Activated CD4-positive, alpha-beta T cell treated with anti-CD3 and anti-CD28 coated beads, Interleukin-2, Interleukin-4, amounts not matched to agents 100 ng/mL and 50 ng/mL, durations not matched to agents 16 hours and 8 hours (primary cell): ENCODE measurements at regions not wholly inside any gene's neighbourhood (a gene's known extent, or its start where the extent isn't known, plus 50 kb on each side); places are given as distances from the start of the nearest gene placed in this dataset.
"Not testable (repeated sequence)": the region's sequence is repeated elsewhere in the genome, so short reads cannot be mapped to it uniquely, and the experiment has no call there.

Source experiments
- DNase-seq: peaks from one replicate; pipeline ENCODE4 v3.0.0-alpha.2; 2020; ENCODE audit warnings: low spot score

DNA sequence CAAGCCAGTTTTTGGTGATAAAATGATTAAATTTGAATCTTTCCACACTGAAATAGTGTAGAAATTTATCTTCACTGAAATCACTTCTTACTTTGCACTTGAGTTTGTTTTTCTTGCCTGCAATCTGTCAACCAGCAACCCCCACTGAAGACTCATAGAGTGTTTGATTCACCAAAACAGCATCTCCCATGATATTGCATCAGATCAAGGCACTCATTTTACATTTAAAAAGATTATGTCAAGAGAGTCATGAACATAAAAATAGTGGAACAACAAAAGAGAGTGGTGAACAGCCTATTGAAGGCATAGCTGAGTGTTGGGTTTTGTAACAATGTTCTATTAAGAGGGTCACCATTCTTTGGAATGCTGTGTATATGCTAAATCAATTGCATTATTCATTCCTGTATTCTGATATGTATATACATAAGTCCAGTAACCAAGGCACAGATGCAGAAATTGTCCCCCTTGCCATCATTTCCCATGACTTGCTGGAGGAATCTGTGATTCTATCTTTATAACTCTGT lies 1934.9 kb downstream of the ARAP2 start:
- DNase-seq = no peak

DNA sequence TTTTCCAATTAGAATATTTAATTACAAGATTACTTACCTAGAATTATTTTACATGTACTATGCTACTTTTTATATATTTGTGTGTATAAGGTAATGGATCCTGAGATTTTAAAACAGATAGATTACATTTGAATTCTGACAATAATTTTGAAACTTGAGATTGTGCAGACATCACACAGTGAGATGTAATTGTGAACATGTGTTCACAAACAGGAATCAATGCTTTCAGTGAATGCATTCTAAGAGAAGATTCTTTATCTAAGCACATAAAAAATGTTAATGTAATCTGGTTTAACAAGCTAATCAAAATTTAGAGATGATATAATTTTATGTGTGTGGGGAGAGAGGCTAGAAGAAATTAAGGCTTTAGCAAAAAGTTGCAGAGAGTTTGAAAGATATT lies 1925.5 kb downstream of the ARAP2 start:
- DNase-seq = no peak

DNA sequence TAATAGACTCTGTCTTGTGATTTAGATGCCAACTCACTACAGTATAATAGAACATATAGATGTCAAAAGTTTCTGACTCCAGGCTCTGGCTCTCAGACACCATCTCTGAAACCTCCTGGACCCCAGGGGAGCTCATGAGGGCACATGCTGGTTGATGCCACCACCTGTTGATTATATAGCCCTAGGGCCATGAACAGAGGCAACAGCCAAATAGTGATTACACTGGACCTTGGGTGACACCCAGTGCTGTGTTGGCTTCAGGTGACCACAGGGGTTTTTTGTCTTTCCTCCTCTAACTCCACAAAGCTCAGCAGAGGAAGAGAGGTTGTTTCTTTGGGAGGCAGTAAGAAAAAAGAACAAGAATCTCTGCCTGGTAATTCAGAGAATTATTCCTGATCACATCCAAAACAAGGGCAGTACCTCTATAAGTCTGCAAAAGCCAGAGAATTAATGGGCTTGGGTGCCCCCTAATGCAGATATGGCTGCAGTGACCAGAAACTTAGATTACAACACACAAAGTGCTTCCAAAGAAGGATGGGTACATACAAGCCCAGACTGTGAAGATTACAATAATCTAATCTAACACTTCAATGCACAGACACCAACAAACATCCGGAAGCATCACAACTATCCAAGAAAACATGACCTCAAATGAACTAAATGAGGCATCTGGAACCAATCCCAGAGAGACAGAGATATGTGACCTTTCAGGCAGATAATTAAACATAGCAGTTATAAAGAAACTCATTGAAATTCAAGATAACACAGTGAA lies 1920.6 kb downstream of the ARAP2 start:
- no peak for DNase-seq

DNA sequence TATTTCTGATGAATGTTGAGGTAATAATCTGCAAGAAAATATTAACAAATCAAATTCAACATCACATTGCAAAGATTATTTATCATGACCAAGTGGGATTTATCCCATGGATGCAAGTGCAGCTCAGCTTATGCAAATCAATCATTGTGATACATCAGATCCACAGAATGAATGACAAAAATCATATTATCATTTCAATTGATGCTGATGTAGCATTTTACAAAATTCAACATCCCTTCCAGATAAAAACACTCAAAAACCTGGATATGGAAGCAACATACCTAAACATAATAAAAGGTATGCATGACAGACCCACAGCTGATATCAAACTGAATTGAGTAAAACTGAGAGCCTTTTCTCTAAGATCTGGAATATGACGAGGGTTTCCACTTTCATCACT lies 1915.4 kb downstream of the ARAP2 start:
- DNase-seq = no peak

DNA sequence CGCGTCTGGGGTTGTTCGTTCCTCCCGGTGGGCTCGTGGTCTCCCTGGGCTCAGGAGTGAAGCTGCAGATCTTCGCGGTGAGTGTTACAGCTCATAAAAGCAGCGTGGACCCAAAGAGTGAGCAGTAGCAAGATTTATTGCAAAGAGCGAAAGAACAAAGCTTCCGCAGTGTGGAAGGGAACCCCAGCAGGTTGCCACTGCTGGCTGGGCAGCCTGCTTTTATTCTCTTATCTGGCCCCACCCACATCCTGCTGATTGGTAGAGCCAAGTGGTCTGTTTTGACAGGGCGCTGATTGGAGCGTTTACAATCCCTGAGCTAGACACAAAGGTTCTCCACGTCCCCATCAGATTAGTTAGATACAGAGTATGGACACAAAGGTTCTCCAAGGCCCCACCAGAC lies 1909.2 kb downstream of the ARAP2 start:
- DNase-seq = not testable (repeated sequence)

DNA sequence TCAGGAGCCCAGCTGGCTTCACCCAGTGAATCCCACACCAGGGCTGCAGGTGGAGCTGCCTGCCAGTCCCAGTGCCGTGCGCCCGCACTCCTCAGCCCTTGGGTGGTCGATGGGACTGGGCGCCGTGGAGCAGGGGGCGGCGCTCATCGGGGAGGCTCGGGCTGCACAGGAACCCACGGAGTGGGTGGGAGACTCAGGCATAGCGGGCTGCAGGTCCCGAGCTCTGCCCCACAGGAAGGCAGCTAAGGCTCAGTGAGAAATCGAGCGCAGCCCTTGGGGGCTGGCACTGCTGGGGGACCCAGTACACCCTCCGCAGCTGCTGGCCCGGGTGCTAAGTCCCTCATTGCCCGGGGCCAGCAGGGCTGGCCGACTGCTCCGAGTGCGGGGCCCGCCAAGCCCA lies 1908.8 kb downstream of the ARAP2 start:
- DNase-seq = not testable (repeated sequence)

DNA sequence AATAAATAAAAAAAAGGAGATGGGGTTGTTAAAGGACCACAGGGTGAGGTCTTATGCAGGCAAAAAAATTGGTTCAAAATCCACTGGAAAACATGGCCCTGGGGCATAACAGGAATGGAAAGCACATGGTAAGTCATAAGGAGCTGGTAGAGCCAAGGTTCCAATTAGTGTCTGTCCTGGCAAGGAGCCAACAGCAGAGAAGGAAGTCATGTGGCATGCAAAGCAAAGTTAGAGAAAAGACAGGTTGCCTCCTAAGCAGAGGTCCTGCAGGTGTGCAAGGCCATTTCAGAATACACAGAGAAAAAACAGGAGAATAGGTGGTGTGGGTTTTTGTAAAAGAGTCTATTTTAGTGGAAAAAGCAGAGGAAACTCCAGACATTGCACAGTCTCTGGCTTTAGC lies 1881.7 kb downstream of the ARAP2 start:
- no peak for DNase-seq

DNA sequence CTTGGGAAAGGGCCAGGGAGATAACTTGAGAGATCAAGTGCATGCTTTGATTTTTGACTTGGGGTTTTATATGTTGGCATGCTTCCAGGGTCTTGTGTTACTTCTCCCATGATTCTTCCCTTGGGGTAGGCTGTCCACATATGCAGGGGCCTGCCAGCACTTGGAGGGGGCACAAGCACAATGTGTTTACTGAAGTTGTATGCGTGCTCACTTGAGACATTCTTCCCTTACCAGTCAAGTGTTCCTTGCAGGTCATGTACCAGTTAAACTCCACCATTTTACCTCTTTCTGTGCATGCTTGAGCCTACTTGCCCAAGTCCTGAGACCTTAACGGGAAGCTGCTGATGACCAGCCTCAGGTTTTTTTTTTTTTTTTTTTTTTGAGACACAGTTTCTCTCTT lies 1880.5 kb downstream of the ARAP2 start:
- no peak for DNase-seq

DNA sequence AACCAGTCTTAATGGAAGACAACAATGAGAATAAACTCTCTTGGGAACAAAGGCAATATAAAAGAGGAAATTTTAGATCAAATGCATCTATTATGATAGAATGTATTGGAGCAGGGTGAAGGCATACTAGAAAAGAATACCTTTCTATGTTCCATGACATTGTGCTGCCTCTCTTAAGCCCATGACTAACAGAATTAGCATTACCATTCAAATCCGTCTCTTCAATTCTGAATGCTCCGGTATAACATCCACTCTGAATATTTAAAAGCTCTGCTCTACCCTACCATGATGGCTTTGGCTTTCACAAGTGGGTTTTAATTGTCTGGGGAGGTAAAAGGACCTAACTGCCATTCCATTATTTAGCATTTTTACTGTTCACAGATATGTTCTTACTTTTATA lies 1878.4 kb downstream of the ARAP2 start:
- DNase-seq = no peak

DNA sequence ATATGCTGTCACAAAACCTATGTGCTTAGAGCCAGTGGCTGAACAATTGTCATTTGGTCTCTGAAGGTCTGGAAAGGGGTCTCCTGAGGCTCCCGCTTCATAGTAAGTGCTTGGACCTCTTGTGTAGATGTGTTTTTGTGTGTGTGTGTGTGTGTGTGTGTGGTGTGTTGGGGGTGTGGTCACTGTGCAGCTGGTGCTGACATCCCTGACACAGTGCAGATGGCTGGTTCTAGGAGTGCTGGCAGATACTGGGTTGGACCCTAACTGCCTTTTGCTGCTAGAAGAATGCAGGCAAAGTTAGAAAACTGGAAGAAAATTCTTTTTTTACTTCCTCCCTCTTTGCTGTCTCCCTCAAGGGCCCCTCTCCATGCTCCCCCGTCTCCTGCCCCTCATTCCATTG lies 1872.6 kb downstream of the ARAP2 start:
- DNase-seq = no peak

DNA sequence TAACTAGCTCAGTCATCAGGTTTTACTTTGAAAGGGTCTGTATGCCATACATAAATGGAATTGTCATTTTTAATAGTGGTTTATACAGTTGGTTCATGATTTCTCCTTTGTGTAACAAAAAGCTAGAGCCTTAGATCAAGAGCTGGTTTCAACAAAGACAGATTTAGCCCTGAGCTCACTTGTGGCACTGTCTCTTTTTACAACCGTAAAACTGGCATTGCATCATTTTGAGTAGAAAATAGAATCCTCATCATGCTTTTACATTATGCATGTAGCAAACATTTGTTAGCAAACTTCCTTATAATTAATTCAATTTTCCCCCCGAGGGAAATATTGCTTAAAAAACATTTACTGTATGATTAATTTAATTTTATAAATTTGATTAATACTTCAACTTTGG lies 1871.5 kb downstream of the ARAP2 start:
- no peak for DNase-seq

DNA sequence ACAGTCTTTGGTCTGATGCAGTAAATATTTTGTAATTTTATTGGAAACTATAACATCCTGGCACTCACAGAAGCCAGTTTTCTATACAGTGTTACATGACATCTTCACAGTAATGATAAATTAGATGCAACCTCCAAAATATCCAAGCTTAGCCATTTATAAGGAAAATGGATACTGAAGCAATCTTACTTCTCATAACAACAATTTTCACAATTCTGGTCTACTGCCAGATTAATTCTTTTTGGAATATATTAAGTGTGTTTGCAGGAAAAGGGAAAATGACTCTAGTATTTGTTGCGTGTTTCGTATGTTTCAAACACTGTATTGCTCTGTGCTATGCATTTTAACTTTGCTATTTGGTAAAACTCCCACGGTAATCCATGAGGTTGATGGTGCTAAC lies 1870.9 kb downstream of the ARAP2 start:
- DNase-seq = no peak

DNA sequence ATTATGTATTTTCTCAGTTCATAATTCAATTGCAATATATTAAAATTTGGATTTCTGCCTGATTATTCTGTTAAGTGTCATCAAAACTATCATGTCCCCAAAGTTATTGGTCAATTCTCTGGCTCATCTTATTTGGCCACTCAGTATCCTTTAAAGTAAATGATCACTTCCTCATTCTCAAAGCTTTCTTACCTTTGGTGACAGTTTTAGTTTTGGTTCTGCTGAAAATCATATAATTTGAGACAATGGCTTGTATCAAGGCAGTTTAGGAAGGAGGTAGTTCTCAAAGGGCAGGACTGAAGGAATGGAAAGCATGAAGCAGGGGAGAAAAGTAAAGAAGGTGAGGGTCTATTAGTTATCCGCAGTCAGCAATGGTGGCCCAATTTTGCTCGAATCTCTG lies 1832.1 kb downstream of the ARAP2 start:
- DNase-seq = no peak

DNA sequence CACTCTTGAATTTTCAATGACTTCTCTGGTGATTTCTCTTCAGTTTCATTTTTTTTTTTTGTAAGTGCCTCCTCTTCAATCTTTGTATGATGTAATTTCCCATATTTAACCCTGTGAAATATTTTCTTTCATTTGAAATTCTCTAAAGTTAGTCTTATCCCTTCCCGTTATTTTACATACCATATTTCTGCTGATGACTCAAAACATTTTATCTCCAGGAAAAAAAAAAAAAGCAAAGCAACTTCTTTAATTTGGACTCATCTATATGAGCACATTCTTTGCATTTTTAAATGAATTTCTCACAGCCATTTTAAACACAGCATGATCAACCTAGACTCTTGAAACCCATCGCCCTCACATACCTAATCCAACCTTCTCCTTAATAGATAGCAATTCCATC lies 1831.4 kb downstream of the ARAP2 start:
- DNase-seq = no peak

DNA sequence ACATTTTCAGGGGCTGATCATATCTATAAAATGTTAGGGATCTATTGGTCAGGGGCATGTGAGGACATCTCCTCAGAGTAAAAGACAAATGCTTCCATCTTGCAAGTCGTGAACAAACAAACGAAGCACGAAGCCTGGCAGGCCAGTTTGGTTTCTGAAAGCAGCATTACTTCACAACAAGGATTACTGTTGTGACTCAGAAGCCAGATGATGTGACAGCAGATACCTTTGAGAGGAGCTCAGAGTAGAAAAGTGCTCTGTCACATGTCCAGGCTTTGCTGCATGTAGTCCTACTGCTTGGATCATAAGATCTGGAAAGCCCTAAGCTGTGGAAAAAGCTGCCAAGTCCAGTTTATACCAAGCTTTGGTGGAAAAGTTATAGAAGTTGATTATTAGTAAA lies 1827.2 kb downstream of the ARAP2 start:
- DNase-seq = no peak

DNA sequence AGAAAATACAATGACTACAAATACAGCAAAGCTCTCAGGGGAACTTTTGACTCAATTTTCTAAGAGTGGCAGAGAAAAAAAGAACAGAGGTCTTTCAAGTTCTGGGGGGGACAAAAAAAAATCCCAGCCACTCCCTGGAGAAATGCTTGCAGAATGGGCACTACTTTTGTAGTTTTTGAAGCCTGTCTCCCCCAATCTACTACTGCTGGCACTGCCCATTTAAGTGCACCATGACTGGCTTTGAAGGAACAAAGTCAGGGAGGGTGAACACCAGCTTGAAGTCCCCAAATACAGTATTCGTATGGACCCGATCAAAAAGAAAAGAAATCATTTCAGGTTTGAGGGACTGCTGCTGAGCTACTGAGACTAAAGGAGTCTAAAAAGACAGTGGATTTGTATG lies 1824.4 kb downstream of the ARAP2 start:
- no peak for DNase-seq

DNA sequence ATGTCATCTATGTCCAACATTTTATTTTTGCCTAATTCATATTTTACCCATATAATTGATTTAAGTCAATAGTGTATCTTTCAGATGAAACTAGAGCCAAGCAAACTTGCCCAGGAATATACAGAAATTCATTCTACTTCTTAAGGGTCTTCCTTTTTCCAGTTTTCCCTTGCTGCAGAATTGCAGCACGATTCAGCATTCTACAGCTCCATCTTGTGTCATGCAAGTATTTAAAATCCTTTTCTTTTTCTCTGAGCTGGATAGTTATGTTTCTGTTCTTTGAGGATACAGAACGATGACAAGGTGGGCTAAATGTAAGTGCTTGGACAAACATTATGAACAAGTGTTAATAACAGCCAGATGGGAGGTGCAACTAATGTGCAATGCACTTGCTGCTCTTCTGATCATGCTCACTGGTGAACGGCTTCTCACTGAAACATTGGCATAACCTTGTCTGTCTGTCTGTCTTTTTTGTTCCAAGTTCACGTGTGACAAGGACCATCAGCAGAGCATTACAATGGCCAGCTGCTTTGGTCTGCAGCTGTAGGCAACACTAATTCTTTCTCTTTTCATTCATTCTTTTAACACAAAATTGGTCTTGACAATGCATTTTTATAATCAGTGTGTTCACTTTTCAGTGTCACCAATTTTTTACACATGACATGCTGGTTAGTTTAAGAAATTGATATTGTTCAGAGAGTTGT lies 1821.7 kb downstream of the ARAP2 start:
- no peak for DNase-seq

DNA sequence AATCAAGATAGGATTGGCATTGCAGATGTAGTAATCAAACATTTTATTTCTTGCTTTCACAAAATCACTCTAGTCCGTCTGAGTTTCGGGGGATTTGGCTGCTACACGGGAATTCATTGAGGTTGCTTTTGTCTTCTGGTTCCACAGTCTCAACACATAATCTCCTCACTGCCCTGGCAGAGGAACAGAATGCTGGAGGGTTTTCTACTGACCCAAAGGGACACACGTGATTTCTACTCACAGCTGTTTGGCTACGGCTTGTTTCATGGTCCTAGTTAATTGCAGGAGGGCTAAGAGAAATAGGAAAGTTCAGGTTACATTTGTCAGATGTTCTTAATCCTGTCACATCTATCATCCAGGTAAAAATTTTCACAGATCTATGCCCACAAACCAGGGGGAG lies 1811.6 kb downstream of the ARAP2 start:
- DNase-seq = no peak

DNA sequence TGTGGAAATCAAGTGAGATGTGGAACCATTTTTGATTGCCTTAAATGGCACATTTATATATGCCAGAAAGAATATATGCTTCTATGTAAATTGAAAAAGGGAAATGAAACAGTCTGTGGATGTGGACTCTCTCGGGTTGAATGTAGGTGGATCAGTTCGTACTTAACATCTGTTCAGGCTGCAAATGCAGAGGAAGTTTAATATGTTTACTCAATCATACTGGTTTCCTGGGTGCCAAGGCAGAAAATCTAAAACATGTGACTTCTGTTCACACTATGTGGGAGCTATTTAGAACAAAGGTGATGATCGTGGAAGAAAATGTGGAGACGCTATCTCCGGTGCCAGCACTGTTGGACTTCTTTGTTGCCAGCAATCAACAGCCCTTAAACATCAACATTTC lies 1809.9 kb downstream of the ARAP2 start:
- not testable (repeated sequence) for DNase-seq

DNA sequence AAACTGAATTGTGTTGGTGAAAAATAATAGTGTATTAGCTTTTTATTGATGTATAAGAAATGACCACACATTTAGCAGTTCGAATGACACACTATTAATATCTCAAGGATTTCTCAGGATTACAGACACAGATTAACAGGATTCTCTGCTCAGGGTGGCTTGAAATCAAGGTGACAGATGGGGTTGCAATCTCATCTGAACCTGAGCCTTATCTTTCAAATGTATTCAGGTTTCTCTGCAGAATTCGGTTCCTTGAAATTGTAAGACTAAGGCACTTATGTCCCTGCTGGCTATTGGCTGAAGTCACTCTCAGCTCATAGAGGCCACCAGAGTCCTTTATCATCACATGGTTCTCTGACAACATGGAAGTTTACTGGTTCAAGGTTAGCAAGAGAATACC lies 1780.1 kb downstream of the ARAP2 start:
- DNase-seq = no peak

DNA sequence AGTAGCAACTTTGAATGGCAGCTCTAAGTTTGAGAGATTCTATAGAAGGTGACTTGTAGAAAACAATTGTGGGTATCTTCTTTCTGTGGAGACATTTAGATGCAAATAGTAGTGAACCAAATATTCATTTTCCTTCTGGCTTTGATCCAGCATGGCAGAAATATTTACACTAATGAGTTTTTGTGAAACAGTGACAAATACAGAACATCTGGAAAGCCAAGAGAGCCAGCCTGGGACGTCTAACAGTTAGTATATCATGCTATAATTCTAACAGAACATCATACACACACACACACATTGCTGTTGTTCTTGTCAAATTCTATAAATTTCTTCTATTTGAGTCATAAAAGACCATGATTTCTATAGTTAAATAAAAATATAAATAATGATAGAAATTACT lies 1777.9 kb downstream of the ARAP2 start:
- DNase-seq = no peak

DNA sequence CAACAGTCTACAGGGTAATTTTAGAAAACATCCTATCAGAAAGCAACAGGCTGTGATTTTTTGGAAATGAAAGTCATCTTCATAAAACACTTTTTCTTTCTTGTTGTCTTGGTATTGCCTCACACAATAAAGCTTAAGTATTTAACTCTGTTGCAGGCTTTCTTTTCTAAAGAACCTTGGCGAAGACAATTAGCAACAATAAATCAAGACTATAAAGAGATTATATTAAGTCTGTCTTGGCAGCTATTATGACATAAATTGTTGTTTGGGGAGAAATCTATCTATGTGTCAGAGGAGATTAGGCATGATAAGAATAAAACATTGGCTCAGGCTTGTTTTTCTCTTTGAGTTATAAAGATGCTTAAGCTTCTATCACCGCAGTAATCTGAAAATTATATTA lies 1774.8 kb downstream of the ARAP2 start:
- no peak for DNase-seq

DNA sequence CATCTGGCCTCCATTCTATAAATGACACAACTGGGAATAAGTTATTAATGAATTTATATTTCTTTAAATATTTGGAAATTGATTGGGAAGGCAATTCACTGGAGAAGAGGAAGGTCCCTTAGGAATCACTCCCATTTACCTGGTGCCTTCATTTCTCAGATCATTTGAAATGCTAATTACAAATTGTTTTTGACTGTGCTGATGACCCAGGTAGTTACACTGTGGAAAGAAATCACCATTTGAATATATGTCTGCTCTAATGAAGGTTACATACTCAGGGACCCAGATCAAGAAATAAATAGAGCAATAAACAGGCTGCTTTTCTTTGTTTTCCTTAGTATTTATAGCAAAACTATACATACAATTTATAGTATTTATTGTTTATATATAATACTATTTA lies 1759.1 kb downstream of the ARAP2 start:
- no peak for DNase-seq
